Activated naive CD4-positive, alpha-beta T cell treated with anti-CD3 and anti-CD28 coated beads, Interleukin-2, amount 50 U/mL, for 16 hours (primary cell): ENCODE measurements at regions not wholly inside any gene's neighbourhood (a gene's known extent, or its start where the extent isn't known, plus 50 kb on each side); places are given as distances from the start of the nearest gene placed in this dataset.

Source experiments
- DNase-seq: peaks from one replicate; pipeline ENCODE4 v3.0.0-alpha.2; 2020

GRCh38 chr3:159832024-159832423 is 156.6 kb upstream of the IL12A start:
- DNase-seq: no peak

DNA sequence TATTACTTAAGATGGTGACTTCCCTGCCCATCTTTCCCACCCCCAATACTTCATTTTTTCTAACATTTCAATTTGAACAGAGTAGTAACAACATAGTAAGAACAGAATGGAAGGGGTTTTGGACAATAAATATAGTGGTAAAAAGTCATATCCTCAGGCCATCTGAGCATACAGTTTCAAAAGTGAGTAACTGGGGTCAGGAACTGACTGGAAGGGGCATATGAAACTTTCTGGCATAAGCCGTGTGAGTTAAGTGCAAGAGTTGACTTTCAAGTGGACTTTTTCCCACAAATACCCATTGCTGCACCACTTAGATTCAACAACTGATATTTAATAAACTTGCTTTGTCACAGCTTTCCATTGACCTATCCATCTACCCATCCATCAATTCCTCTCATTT is 153.5 kb upstream of the IL12A start:
- DNase-seq: no peak

DNA sequence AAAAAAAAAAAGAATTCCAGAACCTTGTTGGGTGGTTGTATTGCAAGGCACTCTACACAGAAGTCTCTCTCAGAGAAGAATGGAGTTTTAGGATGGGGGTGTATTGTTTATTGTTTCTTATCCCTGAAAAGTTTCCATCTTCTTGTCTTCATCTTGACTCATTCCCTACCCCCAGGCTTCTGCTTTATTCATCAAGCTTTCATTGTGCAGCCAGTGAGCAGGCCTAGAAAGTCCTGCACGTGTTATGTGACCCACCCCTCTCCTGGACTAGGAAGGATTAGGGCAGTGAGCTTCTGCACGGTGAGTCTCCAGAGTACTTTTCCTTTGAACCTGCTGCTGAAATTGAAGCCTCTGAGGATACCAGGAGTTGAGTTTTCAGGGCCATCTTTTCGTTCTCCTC is 150.9 kb upstream of the IL12A start:
- DNase-seq: no peak

DNA sequence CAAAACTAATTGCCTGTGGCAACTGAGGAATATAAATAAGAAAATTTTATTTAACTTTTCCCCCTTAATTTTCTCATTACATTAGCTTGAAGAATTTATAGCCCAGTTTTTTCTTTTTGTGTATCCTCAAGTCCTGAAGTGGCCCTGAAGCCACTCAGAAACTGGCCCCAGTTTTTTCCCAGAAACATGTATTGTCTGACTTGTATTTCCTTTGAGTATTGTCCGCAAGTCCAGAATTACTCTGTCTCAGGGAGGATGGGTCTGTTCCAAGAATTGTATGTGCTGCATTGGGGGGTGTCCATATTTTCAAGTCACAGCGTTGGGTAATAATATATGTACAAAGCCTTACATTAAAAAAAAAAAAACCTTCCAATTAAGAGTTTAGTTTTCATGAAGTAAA is 149.7 kb upstream of the IL12A start:
- DNase-seq: no peak

DNA sequence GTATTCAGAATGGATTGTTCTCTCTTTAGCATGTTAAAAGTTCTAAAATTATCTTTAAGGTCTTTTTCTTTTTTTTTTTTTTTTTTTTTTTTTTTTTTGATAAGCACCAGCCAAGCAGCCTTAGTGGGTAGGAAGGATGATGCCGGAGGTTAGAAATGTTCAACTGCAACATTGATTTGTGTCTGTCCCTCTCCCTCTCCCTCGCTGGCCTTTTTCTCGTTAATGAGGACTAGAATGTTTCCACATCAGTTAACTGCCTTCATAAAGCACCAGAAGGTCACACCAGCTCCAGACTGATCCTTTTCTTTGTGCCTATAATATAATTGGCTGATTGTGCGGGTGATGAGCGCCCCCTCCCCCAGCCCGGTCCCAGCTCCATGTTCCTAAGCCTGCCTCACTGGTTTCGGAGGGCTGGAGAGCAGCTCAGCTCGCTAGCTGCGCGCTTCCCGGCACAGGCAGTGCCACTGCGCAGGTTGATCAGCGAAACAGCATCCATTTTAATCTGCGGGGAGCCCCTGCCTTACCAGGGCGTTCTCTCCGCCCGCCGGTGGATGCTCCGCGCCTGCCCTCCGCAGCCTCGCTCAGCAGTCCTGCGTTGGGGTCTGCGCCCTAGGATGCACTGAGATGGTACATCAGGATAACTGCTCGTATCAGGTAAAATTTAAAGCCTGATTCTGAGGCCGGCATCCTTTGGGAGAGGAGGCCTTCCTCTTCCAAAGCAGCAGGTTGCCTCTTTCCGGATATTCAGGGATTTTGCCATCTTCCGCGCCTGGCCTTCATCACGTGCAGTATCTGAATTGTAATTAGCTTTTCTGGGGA is 148.9 kb upstream of the IL12A start, which contains the start of gene SCHIP1:
Gene SCHIP1, plus strand, starts transcription at position 301 of the 819 bp plus-strand sequence.
- no peak for DNase-seq

GRCh38 chr3:159840703-159841299 is 147.8 kb upstream of the IL12A start:
- no peak for DNase-seq

DNA sequence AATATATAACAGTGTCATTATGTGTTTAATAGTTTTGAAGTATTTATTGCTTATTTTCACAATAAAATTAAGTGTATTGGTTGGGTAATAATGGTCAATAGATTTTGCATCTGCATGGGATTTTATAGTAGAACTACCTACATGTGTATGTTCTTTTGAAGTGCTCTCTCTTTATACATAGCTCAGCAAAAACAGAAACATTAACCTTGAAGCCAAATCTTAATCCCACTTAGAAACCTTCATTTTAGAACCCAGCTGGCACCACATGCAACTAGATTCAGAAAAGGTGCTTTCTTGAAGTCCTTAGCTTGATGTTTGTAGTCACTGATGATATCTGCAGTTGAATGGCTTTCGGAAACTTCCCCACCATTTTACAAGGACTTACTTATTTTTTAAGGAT is 146.9 kb upstream of the IL12A start:
- DNase-seq: no peak

DNA sequence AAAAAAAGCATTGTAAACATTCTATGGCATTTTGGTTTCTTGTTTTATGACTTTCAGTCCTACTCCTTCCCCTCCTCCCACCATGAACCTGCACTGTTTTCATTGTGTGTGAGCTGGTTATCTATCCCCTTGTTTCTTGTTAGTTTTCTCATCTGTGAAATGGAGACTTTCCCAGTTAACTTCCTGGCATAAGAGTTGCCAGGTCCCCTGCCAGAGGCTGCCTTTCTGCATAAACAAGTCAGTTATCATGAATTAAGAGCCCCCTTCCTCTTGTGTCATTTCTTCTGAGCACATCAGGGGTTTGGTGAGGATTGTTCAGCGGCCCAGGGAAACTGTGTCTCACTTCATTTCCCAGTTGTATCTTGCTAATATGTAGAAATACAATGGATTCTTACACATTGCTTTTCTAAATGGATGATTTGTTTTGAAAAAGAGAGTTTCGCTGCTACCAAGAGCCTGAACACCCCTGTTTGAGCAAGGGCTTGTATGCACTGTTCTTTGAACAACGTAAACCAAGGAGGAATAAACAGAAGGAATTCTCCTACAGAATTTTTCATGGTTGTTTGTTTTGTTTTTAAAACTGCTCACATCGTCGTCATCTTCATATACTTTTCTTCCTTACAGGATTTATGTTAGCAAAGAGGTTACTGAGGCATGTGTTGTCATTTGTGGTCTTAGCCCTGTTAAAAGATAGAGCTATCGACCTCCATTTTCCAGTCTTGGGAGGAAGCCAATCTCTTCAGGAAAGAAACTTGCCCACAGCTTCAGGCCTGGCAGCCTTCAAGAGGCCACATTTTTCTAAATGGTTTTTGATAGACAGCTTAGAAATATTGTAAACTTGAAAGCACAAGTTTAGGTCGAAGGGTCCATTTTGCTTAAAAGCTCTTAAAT is 144.6 kb upstream of the IL12A start:
- no peak for DNase-seq

GRCh38 chr3:159844801-159845261 is 143.8 kb upstream of the IL12A start:
- DNase-seq: no peak

- DNase-seq: no peak
Observed at GRCh38 chr3:159845737-159846136, 142.9 kb upstream of the IL12A start.

DNA sequence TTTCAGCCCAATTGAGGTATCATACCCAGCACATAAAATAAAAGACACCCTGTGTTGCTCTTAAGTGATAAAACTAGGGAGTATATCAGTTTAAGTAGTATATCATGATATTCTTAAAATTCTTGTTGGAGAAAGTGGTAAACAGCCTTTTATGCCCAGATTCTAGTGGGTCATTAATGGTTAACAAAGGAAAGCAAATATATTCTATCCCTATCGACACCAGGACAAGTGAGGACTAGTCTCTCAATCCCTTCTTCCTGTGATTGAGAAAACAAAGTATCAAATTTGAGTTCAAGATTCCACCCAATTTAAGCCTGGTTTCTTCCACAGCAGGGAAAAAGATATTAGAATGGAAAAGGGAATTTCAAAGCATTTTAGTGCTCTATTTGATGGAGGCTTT is 142.4 kb upstream of the IL12A start:
- DNase-seq: no peak

- DNase-seq: no peak
Observed at GRCh38 chr3:159848348-159849118, 140.1 kb upstream of the IL12A start.

- DNase-seq: no peak
Observed at GRCh38 chr3:159850481-159850880, 138.2 kb upstream of the IL12A start.

- no peak for DNase-seq
Observed at GRCh38 chr3:159852266-159852665, 136.4 kb upstream of the IL12A start.

- DNase-seq: no peak
Observed at GRCh38 chr3:159852821-159853505, 135.7 kb upstream of the IL12A start.

GRCh38 chr3:159853506-159853864 is 135.2 kb upstream of the IL12A start:
- no peak for DNase-seq

DNA sequence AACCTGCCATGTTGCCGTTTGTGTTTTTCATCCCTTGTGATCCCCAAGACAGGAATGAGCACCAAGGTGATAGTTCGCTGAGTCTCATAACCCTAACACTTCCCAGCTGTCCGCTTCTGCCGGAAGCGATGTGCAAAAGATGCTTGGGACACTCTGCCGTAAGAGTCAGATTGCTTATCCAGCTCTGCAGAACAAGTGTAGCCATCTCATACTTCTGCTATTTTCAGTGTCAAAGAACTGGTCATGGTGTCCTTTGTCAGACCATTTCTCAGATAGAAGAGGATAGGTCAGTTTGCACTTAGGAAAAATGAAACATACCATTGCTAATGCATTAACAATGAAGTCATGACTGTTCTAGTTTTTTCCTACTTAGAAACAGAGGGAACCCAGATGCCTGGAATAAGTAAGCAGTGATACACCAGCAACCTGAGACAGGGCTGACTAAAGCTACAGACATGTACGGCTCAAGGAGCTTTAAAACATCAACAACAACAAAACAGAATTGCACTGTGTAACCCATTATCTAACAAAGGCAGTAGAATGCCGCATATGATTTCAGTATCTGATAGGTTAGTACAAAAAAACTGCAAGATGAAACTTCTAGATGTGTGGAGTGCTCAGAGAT is 134.0 kb upstream of the IL12A start:
- no peak for DNase-seq

DNA sequence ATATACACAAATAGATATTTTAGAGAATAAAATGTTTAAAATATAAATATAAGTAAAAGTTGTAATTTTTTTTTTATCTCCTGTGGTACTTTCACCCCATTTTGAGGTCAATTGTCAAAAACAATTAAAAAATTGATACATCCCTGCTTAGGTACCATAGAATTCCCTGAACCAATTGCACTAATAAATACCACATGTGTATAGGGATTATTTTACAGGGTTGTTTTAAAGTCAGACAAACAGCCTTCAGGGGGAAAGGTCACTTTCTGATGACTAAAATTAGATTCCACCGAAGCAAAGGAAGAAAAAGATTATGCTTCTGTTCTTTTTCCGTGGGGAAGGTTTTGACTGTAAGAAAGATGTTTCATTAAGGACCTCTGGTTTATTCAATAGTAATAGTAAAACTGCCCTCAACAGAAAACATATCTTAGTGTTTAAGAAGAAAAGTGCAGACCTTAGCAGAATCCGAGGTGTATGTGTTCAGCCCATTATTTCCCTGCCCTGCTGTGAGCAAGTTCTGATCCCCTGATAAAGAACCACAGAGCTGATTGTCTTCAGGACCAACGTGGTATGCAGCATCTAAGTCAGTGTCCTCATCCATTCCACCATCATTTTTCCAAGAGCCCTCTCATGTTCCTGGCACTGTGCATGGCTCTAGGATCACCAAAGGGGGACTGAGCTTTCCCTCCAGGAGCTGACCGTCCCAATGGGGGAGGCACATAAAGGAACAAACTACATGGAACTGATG is 132.9 kb upstream of the IL12A start:
- no peak for DNase-seq

DNA sequence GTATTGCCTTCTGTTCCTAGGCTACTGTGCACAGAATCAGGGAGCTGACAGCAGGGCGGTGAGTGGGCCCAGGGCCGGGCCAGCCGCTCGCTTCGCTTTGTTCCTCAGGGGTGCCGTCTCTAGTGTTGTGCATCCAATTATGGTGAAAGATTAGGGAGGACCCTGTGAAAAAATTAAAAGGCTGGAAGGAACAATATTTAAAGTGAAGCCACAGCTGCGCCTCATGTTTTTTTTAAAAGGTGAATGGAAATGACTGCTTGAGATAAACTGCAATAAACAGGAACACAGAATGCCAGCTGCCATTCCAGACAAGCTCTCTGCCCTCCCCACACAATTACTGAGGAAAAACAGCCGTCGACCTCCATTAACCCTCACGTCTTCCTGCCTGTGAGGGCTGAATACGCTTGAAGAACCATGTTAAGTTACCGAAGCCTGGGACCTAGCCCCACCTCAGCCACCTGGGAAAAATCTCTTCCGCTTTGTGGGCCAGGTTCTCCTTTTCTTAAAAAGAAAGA is 132.0 kb upstream of the IL12A start:
- DNase-seq: no peak

DNA sequence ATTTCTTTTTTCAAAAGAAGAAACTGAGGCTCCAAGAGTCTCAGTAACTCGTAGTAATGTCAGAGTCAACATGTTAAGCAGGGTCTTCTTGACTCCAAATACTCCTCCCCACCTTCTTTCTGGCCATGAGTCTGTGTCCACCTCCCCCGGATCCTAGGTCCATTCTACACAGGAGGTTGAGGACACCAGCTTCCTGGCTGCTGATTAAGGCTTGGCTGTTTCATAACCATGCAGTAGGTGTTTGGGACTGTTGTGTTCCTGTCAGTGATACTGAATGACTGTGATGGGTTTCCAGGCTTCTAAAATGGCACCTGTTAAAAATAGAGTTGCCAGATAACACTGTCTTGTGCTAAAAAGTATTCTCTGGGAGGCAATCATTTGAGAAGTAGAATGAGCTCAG is 130.8 kb upstream of the IL12A start:
- DNase-seq: no peak

- DNase-seq: no peak
Observed at GRCh38 chr3:159858650-159859049, 130.0 kb upstream of the IL12A start.
